HUES6 (cell line): ENCODE measurements at regions not wholly inside any gene's neighbourhood (a gene's known extent, or its start where the extent isn't known, plus 50 kb on each side); places are given as distances from the start of the nearest gene placed in this dataset.

ENCODE experiments used
- H3K27ac ChIP-seq: 2 replicates; pipeline ENCODE4 v1.7.0; 2013; ENCODE audit warnings: low read depth, mild to moderate bottlenecking, low read length, inconsistent platforms
- H3K27me3 ChIP-seq: 2 replicates; pipeline ENCODE4 v1.6.1; 2013; ENCODE audit warnings: low read length; ENCODE audit not compliant: control insufficient read depth, insufficient read depth
- H3K36me3 ChIP-seq: 2 replicates; pipeline ENCODE4 v1.6.1; 2013; ENCODE audit warnings: low read length; ENCODE audit not compliant: control insufficient read depth, insufficient read depth
- H3K4me1 ChIP-seq: 2 replicates; pipeline ENCODE4 v1.6.1; 2013; ENCODE audit warnings: low read length; ENCODE audit not compliant: control insufficient read depth, insufficient read depth
- H3K4me3 ChIP-seq: 2 replicates; pipeline ENCODE4 v1.5.1; 2013; ENCODE audit warnings: low read depth, low read length
- H3K9ac ChIP-seq: one replicate; pipeline ENCODE4 v1.6.1; 2013; ENCODE audit warnings: mild to moderate bottlenecking, low read length
- H3K9me3 ChIP-seq: 2 replicates; pipeline ENCODE4 v1.6.1; 2013; ENCODE audit warnings: low read depth, low read length; ENCODE audit not compliant: control insufficient read depth, insufficient read depth

DNA sequence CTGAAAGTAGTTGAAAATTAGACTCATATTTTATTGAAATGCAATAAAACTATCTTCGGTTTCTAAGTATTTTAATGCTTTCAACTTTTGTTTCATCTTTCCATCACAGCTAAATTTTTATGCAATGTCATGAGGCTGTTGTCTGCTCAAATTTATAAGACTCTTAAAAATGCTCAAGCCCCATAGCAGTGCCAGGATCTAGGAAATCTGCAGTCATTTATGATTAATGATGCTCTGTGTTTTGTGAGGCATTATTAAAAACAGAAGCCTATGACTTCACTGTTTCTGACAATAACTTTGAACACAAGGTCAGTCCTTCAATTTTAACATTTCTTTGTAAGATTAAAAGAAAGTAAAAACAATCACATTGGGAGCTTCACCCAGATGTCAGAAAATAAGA lies 112.5 kb downstream of the ALX1 start:
- Histone ChIP-seq H3K4me1 (no peaks in the 10 kb centered on the region), H3K4me3 (no peak overlapping the region), H3K36me3 (no peaks in the 10 kb centered on the region), H3K9ac (no peak overlapping the region), H3K27ac (no peak overlapping the region), H3K27me3 (no peaks in the 10 kb centered on the region), H3K9me3 (no peaks in the 10 kb centered on the region)

DNA sequence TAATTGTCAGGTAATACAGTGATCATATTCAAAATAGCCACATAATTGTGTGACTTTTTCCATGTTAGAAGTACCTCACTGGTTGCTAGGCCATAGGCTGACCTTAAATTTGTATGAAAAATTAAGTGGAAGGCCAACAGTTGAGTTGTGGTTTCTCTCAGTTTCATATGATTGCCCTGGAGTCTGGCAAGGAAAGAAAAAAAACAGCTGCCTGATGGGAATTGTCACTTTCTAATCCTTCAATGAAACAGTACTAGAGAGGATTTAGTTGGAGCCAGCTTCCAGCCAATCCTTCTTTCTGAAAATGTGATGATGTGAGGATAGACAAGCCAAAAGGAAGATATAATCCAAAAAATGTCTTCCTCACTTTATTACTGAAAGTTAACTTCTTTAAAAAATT lies 113.6 kb downstream of the ALX1 start:
- H3K36me3 ChIP-seq = no peaks in the 10 kb centered on the region
- no peak overlapping the region for H3K27ac ChIP-seq
- no peak overlapping the region for H3K4me3 ChIP-seq
- no peaks in the 10 kb centered on the region for H3K27me3 ChIP-seq
- H3K9me3 ChIP-seq = no peaks in the 10 kb centered on the region
- no peak overlapping the region for H3K9ac ChIP-seq
- no peaks in the 10 kb centered on the region for H3K4me1 ChIP-seq

- Histone ChIP-seq H3K27me3 (no peaks in the 10 kb centered on the region), H3K4me1 (no peaks in the 10 kb centered on the region), H3K27ac (no peak overlapping the region), H3K36me3 (no peaks in the 10 kb centered on the region), H3K4me3 (no peak overlapping the region), H3K9me3 (no peaks in the 10 kb centered on the region), H3K9ac (no peak overlapping the region)
Observed at GRCh38 chr12:85394065-85394464, 114.0 kb downstream of the ALX1 start.

GRCh38 chr12:85394809-85395208 lies 114.8 kb downstream of the ALX1 start:
- Histone ChIP-seq H3K9ac (no peak overlapping the region), H3K4me1 (no peaks in the 10 kb centered on the region), H3K36me3 (no peaks in the 10 kb centered on the region), H3K9me3 (no peaks in the 10 kb centered on the region), H3K4me3 (no peak overlapping the region), H3K27ac (no peak overlapping the region), H3K27me3 (no peaks in the 10 kb centered on the region)

DNA sequence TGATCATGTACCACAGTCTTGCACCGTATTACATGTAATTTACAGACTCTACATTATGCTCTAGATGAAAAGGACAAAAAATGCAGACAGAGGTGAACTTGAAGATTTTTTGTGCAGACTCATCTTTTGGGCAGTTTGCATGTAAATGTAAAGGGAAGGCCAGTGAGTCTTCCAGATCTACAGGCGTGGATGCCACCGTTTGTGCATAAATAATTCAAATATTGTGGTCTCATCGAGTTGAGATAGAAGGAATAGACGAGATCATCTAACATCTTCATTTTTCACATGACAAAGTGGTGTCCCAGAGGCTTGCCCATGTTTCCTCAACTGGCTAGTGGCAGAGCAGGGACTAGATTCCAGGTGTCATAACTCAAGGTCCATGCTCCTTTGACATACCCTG lies 125.2 kb downstream of the ALX1 start:
- Histone ChIP-seq H3K36me3 (no peaks in the 10 kb centered on the region), H3K27me3 (no peaks in the 10 kb centered on the region), H3K9ac (no peak overlapping the region), H3K4me1 (no peaks in the 10 kb centered on the region), H3K9me3 (no peaks in the 10 kb centered on the region), H3K27ac (no peak overlapping the region), H3K4me3 (no peak overlapping the region)

DNA sequence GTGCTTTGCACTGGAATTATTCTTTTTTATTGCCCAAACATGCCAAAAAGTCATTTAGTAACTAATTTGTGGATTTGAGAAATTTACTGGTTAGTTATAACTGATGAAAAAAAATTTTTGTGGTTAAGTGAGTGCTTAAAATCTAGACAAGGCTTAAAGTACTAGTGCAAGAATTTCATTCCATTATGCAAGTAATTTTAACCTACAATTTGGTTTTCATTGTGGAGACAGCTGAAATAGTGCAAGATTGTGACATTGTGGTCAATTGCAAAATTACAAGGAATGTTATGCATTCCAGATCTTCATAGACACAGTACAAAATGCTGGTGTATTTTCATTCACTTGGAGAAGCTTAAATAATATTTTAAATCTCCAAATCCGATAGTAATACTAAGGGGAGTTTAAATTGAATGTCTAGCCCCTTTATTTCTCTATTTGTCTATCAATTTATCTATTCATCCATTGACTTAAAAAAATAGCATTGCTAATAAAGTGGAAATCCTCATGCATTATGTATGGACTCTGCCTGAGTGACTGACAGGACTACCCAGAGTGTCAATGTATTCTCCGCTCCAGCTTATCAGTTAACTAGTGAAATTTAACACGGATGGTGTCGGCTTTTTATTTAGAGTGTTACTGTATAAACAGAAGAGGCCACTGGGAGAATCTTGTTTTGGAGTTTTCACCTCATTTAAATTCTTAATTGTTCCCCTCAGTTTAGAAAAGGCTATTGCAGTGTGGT lies 125.9 kb downstream of the ALX1 start:
- no peak overlapping the region for H3K27ac ChIP-seq
- no peaks in the 10 kb centered on the region for H3K9me3 ChIP-seq

DNA sequence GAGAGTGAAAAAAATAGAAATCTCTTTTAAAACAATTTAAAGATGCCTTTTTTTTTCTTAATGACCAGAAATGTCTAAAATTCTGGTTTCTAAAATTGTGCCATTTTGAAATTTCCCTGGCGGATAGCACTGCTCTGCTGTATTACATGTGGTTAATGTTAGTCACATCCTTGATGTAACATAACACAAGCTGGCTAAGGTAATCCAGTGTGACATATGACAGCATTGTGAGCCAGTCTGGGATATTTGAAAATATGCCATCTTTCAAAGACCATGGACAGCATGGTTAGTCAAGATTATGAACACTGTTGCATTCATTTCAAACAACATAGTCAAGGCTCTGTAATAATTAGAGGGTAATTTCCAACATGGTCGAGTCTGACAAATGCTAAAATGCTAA lies 133.2 kb downstream of the ALX1 start:
- Histone ChIP-seq H3K9ac (no peak overlapping the region), H3K4me3 (no peak overlapping the region), H3K36me3 (no peaks in the 10 kb centered on the region), H3K27ac (no peak overlapping the region), H3K4me1 (no peaks in the 10 kb centered on the region), H3K27me3 (no peaks in the 10 kb centered on the region), H3K9me3 (no peaks in the 10 kb centered on the region)

More for the DNA sequence above, 125.9 kb downstream of the ALX1 start:
- H3K36me3 ChIP-seq = no peaks in the 10 kb centered on the region
- H3K9ac ChIP-seq = no peak overlapping the region
- H3K4me3 ChIP-seq = no peak overlapping the region
- no peaks in the 10 kb centered on the region for H3K4me1 ChIP-seq
- no peaks in the 10 kb centered on the region for H3K27me3 ChIP-seq

- no peak overlapping the region for H3K4me3 ChIP-seq
- no peak overlapping the region for H3K9ac ChIP-seq
- H3K27ac ChIP-seq = no peak overlapping the region
- no peaks in the 10 kb centered on the region for H3K9me3 ChIP-seq
- H3K36me3 ChIP-seq = no peaks in the 10 kb centered on the region
- H3K27me3 ChIP-seq = no peaks in the 10 kb centered on the region
- H3K4me1 ChIP-seq = no peaks in the 10 kb centered on the region
Observed at GRCh38 chr12:85422762-85423161, 142.7 kb downstream of the ALX1 start.

DNA sequence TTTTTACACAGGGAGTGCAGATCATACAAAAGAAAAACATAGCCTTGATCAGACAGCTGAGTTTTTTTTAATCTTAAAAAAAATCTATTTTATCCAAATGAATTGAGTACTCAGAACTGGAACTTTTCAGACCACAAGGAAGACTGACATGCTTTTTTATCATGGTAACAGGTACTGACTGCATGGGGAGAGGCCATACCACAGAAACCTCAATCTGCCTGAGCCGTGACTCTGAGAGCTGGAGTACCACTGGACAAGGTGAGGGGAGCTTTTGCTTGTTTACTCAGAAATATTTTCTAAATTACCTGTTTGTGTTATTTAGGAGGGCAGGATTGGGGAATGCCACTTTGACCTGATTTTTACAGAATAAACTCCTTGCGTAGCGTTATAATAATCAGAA lies 143.9 kb downstream of the ALX1 start:
- no peaks in the 10 kb centered on the region for H3K36me3 ChIP-seq
- H3K4me1 ChIP-seq = no peaks in the 10 kb centered on the region
- no peak overlapping the region for H3K9ac ChIP-seq
- no peak overlapping the region for H3K4me3 ChIP-seq
- H3K27me3 ChIP-seq = no peaks in the 10 kb centered on the region
- no peaks in the 10 kb centered on the region for H3K9me3 ChIP-seq
- no peak overlapping the region for H3K27ac ChIP-seq

- Histone ChIP-seq H3K4me3 (no peak overlapping the region), H3K27ac (no peak overlapping the region), H3K27me3 (no peaks in the 10 kb centered on the region), H3K36me3 (no peaks in the 10 kb centered on the region), H3K9me3 (no peaks in the 10 kb centered on the region), H3K9ac (no peak overlapping the region), H3K4me1 (no peaks in the 10 kb centered on the region)
Observed at GRCh38 chr12:85424581-85425348, 144.7 kb downstream of the ALX1 start.

- Histone ChIP-seq H3K9ac (no peak overlapping the region), H3K27me3 (no peaks in the 10 kb centered on the region), H3K9me3 (no peaks in the 10 kb centered on the region), H3K4me3 (no peak overlapping the region), H3K36me3 (no peaks in the 10 kb centered on the region), H3K27ac (no peak overlapping the region), H3K4me1 (no peaks in the 10 kb centered on the region)
Observed at GRCh38 chr12:85425349-85425612, 145.3 kb downstream of the ALX1 start.
